ENCODE measurements at regions not wholly inside any gene's neighbourhood (a gene's known extent, or its start where the extent isn't known, plus 50 kb on each side); places are given as distances from the start of the nearest gene placed in this dataset.

- H3K79me1 ChIP-seq (ENCODE audit: low read depth, low read length) = no peaks in the 10 kb centered on the region
- H2AFZ ChIP-seq (ENCODE audit: low read length) = peak overlapping the region; percentile 42
- H3K36me3 ChIP-seq (replicated peaks in 1 of 2; ENCODE audit: control insufficient read depth in 2 of 2, insufficient read depth in 2 of 2, low read length in 2 of 2) = no peaks in the 10 kb centered on the region
- no peak for DNase-seq (ENCODE audit: low spot score)
- no peak overlapping the region for H2BK12ac ChIP-seq (ENCODE audit: low read length)
- no peak overlapping the region for H3K23ac ChIP-seq (ENCODE audit: low read depth, low read length, poor library complexity)
- H3K9ac ChIP-seq (ENCODE audit: low read depth, low read length, poor library complexity) = no peak overlapping the region
- H3K4me1 ChIP-seq (ENCODE audit: control insufficient read depth in 2 of 2, insufficient read depth in 1 of 2, low read depth in 1 of 2, low read length in 2 of 2) = peaks cover 10 to 36% of the 10 kb centered on the region in 2 donors
- no peak overlapping the region for H3K18ac ChIP-seq (ENCODE audit: low read length)
- no peak overlapping the region for H3K27ac ChIP-seq (replicated peaks; ENCODE audit: low read length)
- no peaks in the 10 kb centered on the region for H3K27me3 ChIP-seq (ENCODE audit: control insufficient read depth in 3 of 3, insufficient read depth in 3 of 3, low read depth in 1 of 3, low read length in 3 of 3)
- no peak overlapping the region for H2BK120ac ChIP-seq (ENCODE audit: low read depth, low read length)
- no peak overlapping the region for H4K8ac ChIP-seq (ENCODE audit: low read depth, low read length)
- H3K14ac ChIP-seq (ENCODE audit: low read length) = no peak overlapping the region
- peaks cover 2 to 3% of the 10 kb centered on the region in 2 donors for H3K9me3 ChIP-seq (replicated peaks in 1 of 2; ENCODE audit: control insufficient read depth in 2 of 2, insufficient read depth in 1 of 2, low read depth in 1 of 2, low read length in 2 of 2)
- no peak overlapping the region for H3K4me3 ChIP-seq (ENCODE audit: low read length in 2 of 2)
- WGBS, 2 donors (ENCODE audit: extremely low coverage in 2 of 2, insufficient read length in 2 of 2, insufficient replicate concordance in 1 of 2) = no CpG with 5 or more reads among the region's 9 CpGs
- H4K91ac ChIP-seq (ENCODE audit: low read depth, low read length, poor library complexity) = no peak overlapping the region
- H3K4ac ChIP-seq (ENCODE audit: low read length) = no peak overlapping the region
- H2BK15ac ChIP-seq (ENCODE audit: low read length) = no peak overlapping the region
- no peak overlapping the region for H3K4me2 ChIP-seq (ENCODE audit: insufficient read depth, low read length, poor library complexity, severe bottlenecking)
- H2AK5ac ChIP-seq (ENCODE audit: low read depth, low read length) = no peak overlapping the region
- H2BK5ac ChIP-seq (ENCODE audit: low read length) = no peak overlapping the region
Measured at GRCh38 chr1:244160455-244161235, 109.6 kb downstream of the ZBTB18 start.

GRCh38 chr1:244161236-244161510 lies 110.1 kb downstream of the ZBTB18 start:
- peak overlapping the region; percentile 42 for H2AFZ ChIP-seq (ENCODE audit: low read length)
- no peak overlapping the region for H2BK5ac ChIP-seq (ENCODE audit: low read length)
- H3K23ac ChIP-seq (ENCODE audit: low read depth, low read length, poor library complexity) = no peak overlapping the region
- no peak overlapping the region for H2AK5ac ChIP-seq (ENCODE audit: low read depth, low read length)
- H2BK15ac ChIP-seq (ENCODE audit: low read length) = no peak overlapping the region
- H3K18ac ChIP-seq (ENCODE audit: low read length) = no peak overlapping the region
- no peak for DNase-seq (ENCODE audit: low spot score)
- H3K27ac ChIP-seq (replicated peaks; ENCODE audit: low read length) = no peak overlapping the region
- H4K91ac ChIP-seq (ENCODE audit: low read depth, low read length, poor library complexity) = no peak overlapping the region
- no peaks in the 10 kb centered on the region for H3K36me3 ChIP-seq (replicated peaks in 1 of 2; ENCODE audit: control insufficient read depth in 2 of 2, insufficient read depth in 2 of 2, low read length in 2 of 2)
- no peak overlapping the region for H3K4me2 ChIP-seq (ENCODE audit: insufficient read depth, low read length, poor library complexity, severe bottlenecking)
- no peak overlapping the region for H3K9ac ChIP-seq (ENCODE audit: low read depth, low read length, poor library complexity)
- peaks cover 2 to 3% of the 10 kb centered on the region in 2 donors for H3K9me3 ChIP-seq (replicated peaks in 1 of 2; ENCODE audit: control insufficient read depth in 2 of 2, insufficient read depth in 1 of 2, low read depth in 1 of 2, low read length in 2 of 2)
- no peak overlapping the region for H2BK12ac ChIP-seq (ENCODE audit: low read length)
- H4K8ac ChIP-seq (ENCODE audit: low read depth, low read length) = no peak overlapping the region
- H3K14ac ChIP-seq (ENCODE audit: low read length) = no peak overlapping the region
- no peak overlapping the region for H3K4ac ChIP-seq (ENCODE audit: low read length)
- WGBS, 2 donors (ENCODE audit: extremely low coverage in 2 of 2, insufficient read length in 2 of 2, insufficient replicate concordance in 1 of 2) = no CpG with 5 or more reads among the region's 5 CpGs
- no peaks in the 10 kb centered on the region for H3K27me3 ChIP-seq (ENCODE audit: control insufficient read depth in 3 of 3, insufficient read depth in 3 of 3, low read depth in 1 of 3, low read length in 3 of 3)
- H3K79me1 ChIP-seq (ENCODE audit: low read depth, low read length) = no peaks in the 10 kb centered on the region
- no peak overlapping the region for H2BK120ac ChIP-seq (ENCODE audit: low read depth, low read length)
- H3K4me3 ChIP-seq (ENCODE audit: low read length in 2 of 2) = no peak overlapping the region
- peaks cover 8 to 35% of the 10 kb centered on the region in 2 donors for H3K4me1 ChIP-seq (ENCODE audit: control insufficient read depth in 2 of 2, insufficient read depth in 1 of 2, low read depth in 1 of 2, low read length in 2 of 2)

- H4K8ac ChIP-seq (ENCODE audit: low read depth, low read length) = no peak overlapping the region
- no peak overlapping the region for H3K4me2 ChIP-seq (ENCODE audit: insufficient read depth, low read length, poor library complexity, severe bottlenecking)
- no peak overlapping the region for H3K23ac ChIP-seq (ENCODE audit: low read depth, low read length, poor library complexity)
- H2BK120ac ChIP-seq (ENCODE audit: low read depth, low read length) = no peak overlapping the region
- no peak for DNase-seq (ENCODE audit: low spot score)
- H2BK12ac ChIP-seq (ENCODE audit: low read length) = no peak overlapping the region
- WGBS, 2 donors (ENCODE audit: extremely low coverage in 2 of 2, insufficient read length in 2 of 2, insufficient replicate concordance in 1 of 2) = no CpG with 5 or more reads among the region's 12 CpGs
- H3K18ac ChIP-seq (ENCODE audit: low read length) = no peak overlapping the region
- H2AK5ac ChIP-seq (ENCODE audit: low read depth, low read length) = no peak overlapping the region
- H3K4ac ChIP-seq (ENCODE audit: low read length) = no peak overlapping the region
- H3K27ac ChIP-seq (replicated peaks; ENCODE audit: low read length) = no peak overlapping the region
- no peak overlapping the region for H2AFZ ChIP-seq (ENCODE audit: low read length)
- peaks cover 2 to 3% of the 10 kb centered on the region in 2 donors for H3K9me3 ChIP-seq (replicated peaks in 1 of 2; ENCODE audit: control insufficient read depth in 2 of 2, insufficient read depth in 1 of 2, low read depth in 1 of 2, low read length in 2 of 2)
- H3K9ac ChIP-seq (ENCODE audit: low read depth, low read length, poor library complexity) = no peak overlapping the region
- H3K36me3 ChIP-seq (replicated peaks in 1 of 2; ENCODE audit: control insufficient read depth in 2 of 2, insufficient read depth in 2 of 2, low read length in 2 of 2) = no peaks in the 10 kb centered on the region
- no peak overlapping the region for H3K4me3 ChIP-seq (ENCODE audit: low read length in 2 of 2)
- no peaks in the 10 kb centered on the region for H3K79me1 ChIP-seq (ENCODE audit: low read depth, low read length)
- no peak overlapping the region for H4K91ac ChIP-seq (ENCODE audit: low read depth, low read length, poor library complexity)
- H2BK5ac ChIP-seq (ENCODE audit: low read length) = no peak overlapping the region
- no peak overlapping the region for H2BK15ac ChIP-seq (ENCODE audit: low read length)
- peaks cover 8 to 30% of the 10 kb centered on the region in 2 donors for H3K4me1 ChIP-seq (ENCODE audit: control insufficient read depth in 2 of 2, insufficient read depth in 1 of 2, low read depth in 1 of 2, low read length in 2 of 2)
- no peak overlapping the region for H3K14ac ChIP-seq (ENCODE audit: low read length)
- H3K27me3 ChIP-seq (ENCODE audit: control insufficient read depth in 3 of 3, insufficient read depth in 3 of 3, low read depth in 1 of 3, low read length in 3 of 3) = no peaks in the 10 kb centered on the region
Measured at GRCh38 chr1:244162786-244163530, 111.9 kb downstream of the ZBTB18 start.

- H3K23ac ChIP-seq (ENCODE audit: low read depth, low read length, poor library complexity) = no peak overlapping the region
- H4K91ac ChIP-seq (ENCODE audit: low read depth, low read length, poor library complexity) = no peak overlapping the region
- H2AK5ac ChIP-seq (ENCODE audit: low read depth, low read length) = no peak overlapping the region
- no peaks in the 10 kb centered on the region for H3K36me3 ChIP-seq (replicated peaks in 1 of 2; ENCODE audit: control insufficient read depth in 2 of 2, insufficient read depth in 2 of 2, low read length in 2 of 2)
- H2BK15ac ChIP-seq (ENCODE audit: low read length) = no peak overlapping the region
- H3K9me3 ChIP-seq (replicated peaks in 1 of 2; ENCODE audit: control insufficient read depth in 2 of 2, insufficient read depth in 1 of 2, low read depth in 1 of 2, low read length in 2 of 2) = peaks cover 2 to 3% of the 10 kb centered on the region in 2 donors
- H3K4ac ChIP-seq (ENCODE audit: low read length) = no peak overlapping the region
- no peak overlapping the region for H3K4me2 ChIP-seq (ENCODE audit: insufficient read depth, low read length, poor library complexity, severe bottlenecking)
- H2BK120ac ChIP-seq (ENCODE audit: low read depth, low read length) = no peak overlapping the region
- H2BK5ac ChIP-seq (ENCODE audit: low read length) = no peak overlapping the region
- H4K8ac ChIP-seq (ENCODE audit: low read depth, low read length) = no peak overlapping the region
- no peaks in the 10 kb centered on the region for H3K27me3 ChIP-seq (ENCODE audit: control insufficient read depth in 3 of 3, insufficient read depth in 3 of 3, low read depth in 1 of 3, low read length in 3 of 3)
- no peak overlapping the region for H3K27ac ChIP-seq (replicated peaks; ENCODE audit: low read length)
- no peak overlapping the region for H3K9ac ChIP-seq (ENCODE audit: low read depth, low read length, poor library complexity)
- no peak overlapping the region for H3K14ac ChIP-seq (ENCODE audit: low read length)
- no peak overlapping the region for H2BK12ac ChIP-seq (ENCODE audit: low read length)
- no peak overlapping the region for H3K4me3 ChIP-seq (ENCODE audit: low read length in 2 of 2)
- H3K18ac ChIP-seq (ENCODE audit: low read length) = peak overlapping the region; percentile 5
- peaks cover 8 to 28% of the 10 kb centered on the region in 2 donors for H3K4me1 ChIP-seq (ENCODE audit: control insufficient read depth in 2 of 2, insufficient read depth in 1 of 2, low read depth in 1 of 2, low read length in 2 of 2)
- DNase-seq (ENCODE audit: low spot score) = no peak
- no CpG with 5 or more reads among the region's 8 CpGs for WGBS, 2 donors (ENCODE audit: extremely low coverage in 2 of 2, insufficient read length in 2 of 2, insufficient replicate concordance in 1 of 2)
- H2AFZ ChIP-seq (ENCODE audit: low read length) = no peak overlapping the region
- H3K79me1 ChIP-seq (ENCODE audit: low read depth, low read length) = no peaks in the 10 kb centered on the region
Measured at GRCh38 chr1:244163861-244164510, 112.9 kb downstream of the ZBTB18 start.
